ENCODE measurements at regions not wholly inside any gene's neighbourhood (a gene's known extent, or its start where the extent isn't known, plus 50 kb on each side); places are given as distances from the start of the nearest gene placed in this dataset.

DNA sequence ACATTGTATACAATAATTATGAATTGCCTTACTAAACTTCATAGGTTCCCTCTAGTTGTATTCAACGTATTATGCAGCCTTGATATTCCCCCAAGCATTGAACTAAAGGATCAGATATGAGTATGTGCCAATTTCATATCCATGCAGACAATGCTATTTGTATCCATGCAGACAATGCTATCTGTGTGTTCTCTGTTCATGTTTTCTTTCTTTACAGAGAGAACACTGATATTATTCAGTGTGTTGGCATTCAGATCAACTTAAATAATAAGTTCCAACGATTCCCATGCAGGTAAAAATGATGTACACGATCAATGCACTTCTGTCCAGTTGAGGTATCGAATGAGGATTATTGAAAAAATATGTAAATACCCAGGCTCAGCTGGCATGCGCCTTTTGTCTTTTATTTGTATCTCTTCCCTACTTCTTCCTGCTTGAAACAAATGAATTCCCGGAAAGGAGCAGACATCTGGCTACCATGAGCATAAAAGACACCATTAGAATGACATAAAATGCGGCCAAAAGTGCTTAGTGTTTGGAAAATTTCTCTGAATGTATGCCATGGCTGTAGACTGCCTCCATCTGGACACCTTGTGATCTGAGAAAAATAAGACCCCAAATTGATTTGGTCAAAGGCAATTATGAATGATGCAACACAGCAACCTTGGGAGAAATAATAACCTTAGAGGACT lies 731.5 kb downstream of the SLITRK1 start:
- Histone ChIP-seq H3K27ac (ENCODE audit: extremely low read depth, low read depth, low read length) (no peak overlapping the region), H3K4me1 (ENCODE audit: control insufficient read depth, insufficient read depth, low read length) (no peaks in the 10 kb centered on the region), H3K4me3 (ENCODE audit: low read depth, low read length) (no peak overlapping the region), H3K9me3 (ENCODE audit: control insufficient read depth, insufficient read depth, low read depth, low read length) (no peaks in the 10 kb centered on the region), H3K36me3 (ENCODE audit: control insufficient read depth in 2 of 2, insufficient read depth in 1 of 2, low read length in 2 of 2) (no peaks in the 10 kb centered on the region)
- ChIA-PET POLR2A (no interaction called here), CTCF (no interaction called here)
- TF ChIP-seq ZNF292 (tag by site-specific recombination; IDR thresholded peaks at IDR 0.05; ENCODE audit: borderline replicate concordance, low read depth): no peak
- TF ChIP-seq, protein P1, sequence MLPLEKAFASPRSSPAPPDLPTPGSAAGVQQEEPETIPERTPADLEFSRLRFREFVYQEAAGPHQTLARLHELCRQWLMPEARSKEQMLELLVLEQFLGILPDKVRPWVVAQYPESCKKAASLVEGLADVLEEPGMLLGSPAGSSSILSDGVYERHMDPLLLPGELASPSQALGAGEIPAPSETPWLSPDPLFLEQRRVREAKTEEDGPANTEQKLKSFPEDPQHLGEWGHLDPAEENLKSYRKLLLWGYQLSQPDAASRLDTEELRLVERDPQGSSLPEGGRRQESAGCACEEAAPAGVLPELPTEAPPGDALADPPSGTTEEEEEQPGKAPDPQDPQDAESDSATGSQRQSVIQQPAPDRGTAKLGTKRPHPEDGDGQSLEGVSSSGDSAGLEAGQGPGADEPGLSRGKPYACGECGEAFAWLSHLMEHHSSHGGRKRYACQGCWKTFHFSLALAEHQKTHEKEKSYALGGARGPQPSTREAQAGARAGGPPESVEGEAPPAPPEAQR (tag by site-specific recombination; IDR thresholded peaks at IDR 0.05): no peak
- no peak for TF ChIP-seq ZNF670 (tag by site-specific recombination; IDR thresholded peaks at IDR 0.05; ENCODE audit: low read depth)
- no peak for TF ChIP-seq ZNF175 (tag by site-specific recombination; IDR thresholded peaks at IDR 0.05)
- no peak for TF ChIP-seq ZNF10 (tag by site-specific recombination; IDR thresholded peaks at IDR 0.05)
- no peak for TF ChIP-seq ZNF146 (tag by site-specific recombination; IDR thresholded peaks at IDR 0.05)
- TF ChIP-seq ZNF335 (tag by site-specific recombination; conservative IDR thresholded peaks at IDR 0.05): no peak
- no peak for TF ChIP-seq ZNF473 (tag by site-specific recombination; IDR thresholded peaks at IDR 0.05)
- TF ChIP-seq ZBTB1 (tag by site-specific recombination; IDR thresholded peaks at IDR 0.05): no peak
- no peak for TF ChIP-seq ZNF560 (tag by site-specific recombination; IDR thresholded peaks at IDR 0.05; ENCODE audit: borderline replicate concordance)
- TF ChIP-seq, protein P2, sequence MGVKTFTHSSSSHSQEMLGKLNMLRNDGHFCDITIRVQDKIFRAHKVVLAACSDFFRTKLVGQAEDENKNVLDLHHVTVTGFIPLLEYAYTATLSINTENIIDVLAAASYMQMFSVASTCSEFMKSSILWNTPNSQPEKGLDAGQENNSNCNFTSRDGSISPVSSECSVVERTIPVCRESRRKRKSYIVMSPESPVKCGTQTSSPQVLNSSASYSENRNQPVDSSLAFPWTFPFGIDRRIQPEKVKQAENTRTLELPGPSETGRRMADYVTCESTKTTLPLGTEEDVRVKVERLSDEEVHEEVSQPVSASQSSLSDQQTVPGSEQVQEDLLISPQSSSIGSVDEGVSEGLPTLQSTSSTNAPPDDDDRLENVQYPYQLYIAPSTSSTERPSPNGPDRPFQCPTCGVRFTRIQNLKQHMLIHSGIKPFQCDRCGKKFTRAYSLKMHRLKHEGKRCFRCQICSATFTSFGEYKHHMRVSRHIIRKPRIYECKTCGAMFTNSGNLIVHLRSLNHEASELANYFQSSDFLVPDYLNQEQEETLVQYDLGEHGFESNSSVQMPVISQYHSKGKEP (tag by site-specific recombination; IDR thresholded peaks at IDR 0.05): no peak
- TF ChIP-seq ZNF510 (tag by site-specific recombination; IDR thresholded peaks at IDR 0.05; ENCODE audit: insufficient replicate concordance): no peak
- TF ChIP-seq ZNF184 (tag by site-specific recombination; IDR thresholded peaks at IDR 0.05): no peak
- TF ChIP-seq, protein P3, sequence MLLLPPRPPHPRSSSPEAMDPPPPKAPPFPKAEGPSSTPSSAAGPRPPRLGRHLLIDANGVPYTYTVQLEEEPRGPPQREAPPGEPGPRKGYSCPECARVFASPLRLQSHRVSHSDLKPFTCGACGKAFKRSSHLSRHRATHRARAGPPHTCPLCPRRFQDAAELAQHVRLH (tag by site-specific recombination; IDR thresholded peaks at IDR 0.05): no peak
- no peak for TF ChIP-seq BCL11B (tag by site-specific recombination; IDR thresholded peaks at IDR 0.05; ENCODE audit: low read depth)
- no peak for TF ChIP-seq ZFP69B (tag by site-specific recombination; IDR thresholded peaks at IDR 0.05)
- no peak for TF ChIP-seq GLIS1 (tag by site-specific recombination; IDR thresholded peaks at IDR 0.05)
- TF ChIP-seq, protein P4, sequence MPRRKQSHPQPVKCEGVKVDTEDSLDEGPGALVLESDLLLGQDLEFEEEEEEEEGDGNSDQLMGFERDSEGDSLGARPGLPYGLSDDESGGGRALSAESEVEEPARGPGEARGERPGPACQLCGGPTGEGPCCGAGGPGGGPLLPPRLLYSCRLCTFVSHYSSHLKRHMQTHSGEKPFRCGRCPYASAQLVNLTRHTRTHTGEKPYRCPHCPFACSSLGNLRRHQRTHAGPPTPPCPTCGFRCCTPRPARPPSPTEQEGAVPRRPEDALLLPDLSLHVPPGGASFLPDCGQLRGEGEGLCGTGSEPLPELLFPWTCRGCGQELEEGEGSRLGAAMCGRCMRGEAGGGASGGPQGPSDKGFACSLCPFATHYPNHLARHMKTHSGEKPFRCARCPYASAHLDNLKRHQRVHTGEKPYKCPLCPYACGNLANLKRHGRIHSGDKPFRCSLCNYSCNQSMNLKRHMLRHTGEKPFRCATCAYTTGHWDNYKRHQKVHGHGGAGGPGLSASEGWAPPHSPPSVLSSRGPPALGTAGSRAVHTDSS (tag by site-specific recombination; IDR thresholded peaks at IDR 0.05): no peak
- TF ChIP-seq, protein P5, sequence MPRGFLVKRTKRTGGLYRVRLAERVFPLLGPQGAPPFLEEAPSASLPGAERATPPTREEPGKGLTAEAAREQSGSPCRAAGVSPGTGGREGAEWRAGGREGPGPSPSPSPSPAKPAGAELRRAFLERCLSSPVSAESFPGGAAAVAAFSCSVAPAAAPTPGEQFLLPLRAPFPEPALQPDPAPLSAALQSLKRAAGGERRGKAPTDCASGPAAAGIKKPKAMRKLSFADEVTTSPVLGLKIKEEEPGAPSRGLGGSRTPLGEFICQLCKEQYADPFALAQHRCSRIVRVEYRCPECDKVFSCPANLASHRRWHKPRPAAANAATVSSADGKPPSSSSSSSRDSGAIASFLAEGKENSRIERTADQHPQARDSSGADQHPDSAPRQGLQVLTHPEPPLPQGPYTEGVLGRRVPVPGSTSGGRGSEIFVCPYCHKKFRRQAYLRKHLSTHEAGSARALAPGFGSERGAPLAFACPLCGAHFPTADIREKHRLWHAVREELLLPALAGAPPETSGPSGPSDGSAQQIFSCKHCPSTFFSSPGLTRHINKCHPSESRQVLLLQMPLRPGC (tag by site-specific recombination; IDR thresholded peaks at IDR 0.05): no peak

DNA sequence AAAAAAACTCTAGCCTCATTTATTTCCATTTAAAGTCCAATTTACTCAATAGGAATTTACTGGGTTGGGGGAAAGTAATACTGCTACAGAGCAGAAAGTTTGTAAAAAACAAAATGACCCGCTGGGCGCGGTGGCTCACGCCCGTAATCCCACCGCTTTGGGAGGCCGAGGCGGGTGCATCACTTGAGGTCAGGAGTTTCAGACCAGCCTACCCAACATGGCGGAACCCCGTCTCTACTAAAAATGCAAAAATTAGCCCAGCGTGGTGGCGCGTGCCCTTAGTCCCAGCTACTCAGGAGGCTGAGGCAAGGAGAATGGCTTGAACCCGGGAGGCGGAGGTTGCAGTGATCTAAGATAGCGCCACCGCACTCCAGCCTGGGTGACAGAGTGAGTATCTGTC lies 745.6 kb downstream of the SLITRK1 start:
- ChIA-PET POLR2A (no interaction called here), CTCF (no interaction called here)
- H3K4me1 ChIP-seq (ENCODE audit: control insufficient read depth, insufficient read depth, low read length): no peaks in the 10 kb centered on the region
- no peaks in the 10 kb centered on the region for H3K36me3 ChIP-seq (ENCODE audit: control insufficient read depth in 2 of 2, insufficient read depth in 1 of 2, low read length in 2 of 2)
- H3K9me3 ChIP-seq (ENCODE audit: control insufficient read depth, insufficient read depth, low read depth, low read length): no peaks in the 10 kb centered on the region
- H3K27ac ChIP-seq (ENCODE audit: extremely low read depth, low read depth, low read length): no peak overlapping the region
- H3K4me3 ChIP-seq (ENCODE audit: low read depth, low read length): no peak overlapping the region
- TF ChIP-seq EGR2 (tag by site-specific recombination; IDR thresholded peaks at IDR 0.05; ENCODE audit: low read depth) (no peak), ZNF501 (tag by site-specific recombination; IDR thresholded peaks at IDR 0.05) (no peak), ZNF600 (tag by site-specific recombination; IDR thresholded peaks at IDR 0.05) (no peak), ZNF366 (tag by site-specific recombination; conservative IDR thresholded peaks at IDR 0.05) (no peak), ZNF248 (tag by site-specific recombination; IDR thresholded peaks at IDR 0.05) (no peak), ZBTB17 (tag by site-specific recombination; IDR thresholded peaks at IDR 0.05) (no peak), ZNF184 (tag by site-specific recombination; IDR thresholded peaks at IDR 0.05) (no peak)
- TF ChIP-seq, protein P6, sequence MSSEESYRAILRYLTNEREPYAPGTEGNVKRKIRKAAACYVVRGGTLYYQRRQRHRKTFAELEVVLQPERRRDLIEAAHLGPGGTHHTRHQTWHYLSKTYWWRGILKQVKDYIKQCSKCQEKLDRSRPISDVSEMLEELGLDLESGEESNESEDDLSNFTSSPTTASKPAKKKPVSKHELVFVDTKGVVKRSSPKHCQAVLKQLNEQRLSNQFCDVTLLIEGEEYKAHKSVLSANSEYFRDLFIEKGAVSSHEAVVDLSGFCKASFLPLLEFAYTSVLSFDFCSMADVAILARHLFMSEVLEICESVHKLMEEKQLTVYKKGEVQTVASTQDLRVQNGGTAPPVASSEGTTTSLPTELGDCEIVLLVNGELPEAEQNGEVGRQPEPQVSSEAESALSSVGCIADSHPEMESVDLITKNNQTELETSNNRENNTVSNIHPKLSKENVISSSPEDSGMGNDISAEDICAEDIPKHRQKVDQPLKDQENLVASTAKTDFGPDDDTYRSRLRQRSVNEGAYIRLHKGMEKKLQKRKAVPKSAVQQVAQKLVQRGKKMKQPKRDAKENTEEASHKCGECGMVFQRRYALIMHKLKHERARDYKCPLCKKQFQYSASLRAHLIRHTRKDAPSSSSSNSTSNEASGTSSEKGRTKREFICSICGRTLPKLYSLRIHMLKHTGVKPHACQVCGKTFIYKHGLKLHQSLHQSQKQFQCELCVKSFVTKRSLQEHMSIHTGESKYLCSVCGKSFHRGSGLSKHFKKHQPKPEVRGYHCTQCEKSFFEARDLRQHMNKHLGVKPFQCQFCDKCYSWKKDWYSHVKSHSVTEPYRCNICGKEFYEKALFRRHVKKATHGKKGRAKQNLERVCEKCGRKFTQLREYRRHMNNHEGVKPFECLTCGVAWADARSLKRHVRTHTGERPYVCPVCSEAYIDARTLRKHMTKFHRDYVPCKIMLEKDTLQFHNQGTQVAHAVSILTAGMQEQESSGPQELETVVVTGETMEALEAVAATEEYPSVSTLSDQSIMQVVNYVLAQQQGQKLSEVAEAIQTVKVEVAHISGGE (tag by site-specific recombination; conservative IDR thresholded peaks at IDR 0.05; ENCODE audit: low read depth): no peak
